Fibroblast of mammary gland (primary cell): ENCODE measurements at regions not wholly inside any gene's neighbourhood (a gene's known extent, or its start where the extent isn't known, plus 50 kb on each side); places are given as distances from the start of the nearest gene placed in this dataset.

Experiments used
- DNase-seq: peaks from one replicate; pipeline ENCODE4 v3.0.0-alpha.2; 2010; ENCODE audit warnings: low read depth
- H3K4me3 ChIP-seq: 2 replicates; pipeline ENCODE4 v1.5.1; 2011; ENCODE audit warnings: low read depth, mild to moderate bottlenecking, low read length, moderate library complexity; ENCODE audit not compliant: control insufficient read depth
- TF ChIP-seq, protein P1 (sequence below): conservative IDR thresholded peaks from 2 replicates; pipeline ENCODE4 v1.5.1; 2011; ENCODE audit warnings: low read depth, low read length, inconsistent platforms; ENCODE audit not compliant: control insufficient read depth, insufficient read depth

DNA sequence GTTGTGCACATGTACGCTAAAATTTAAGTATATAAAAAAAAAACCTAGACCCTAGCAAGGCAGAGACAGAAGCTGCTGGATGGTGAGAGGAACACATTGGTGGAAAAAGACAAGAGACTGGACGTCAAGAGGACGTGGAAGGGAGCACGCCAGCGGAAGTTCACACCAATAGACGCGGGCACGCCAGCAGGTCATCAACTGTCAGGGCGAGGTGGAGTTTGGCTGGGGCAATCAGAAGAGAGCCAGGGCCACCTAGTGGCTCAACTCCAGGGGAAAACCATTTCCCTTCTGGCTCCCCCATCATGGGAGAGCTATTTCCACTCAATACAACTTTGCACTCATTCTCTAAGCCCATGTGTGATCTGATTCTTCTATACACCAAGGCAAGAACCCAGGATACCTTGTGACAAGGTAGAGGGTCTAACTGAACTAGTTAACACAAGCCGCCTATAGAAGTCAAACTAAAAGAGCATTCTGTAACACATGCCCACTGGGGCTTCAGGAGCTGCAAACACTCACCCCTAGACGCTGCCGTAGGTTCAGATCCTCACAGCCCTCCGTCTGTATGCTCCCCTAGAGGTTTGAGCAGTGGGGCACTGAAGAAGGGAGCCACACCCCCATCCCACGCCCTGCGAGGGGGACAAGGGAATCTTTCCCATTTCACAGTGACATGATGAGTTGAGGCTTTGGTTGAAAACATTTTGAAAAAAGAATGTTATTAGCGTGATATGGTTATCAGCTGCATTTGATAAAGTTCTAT, 702.7 kb downstream of the TMTC2 start:
- TF ChIP-seq, protein P1, sequence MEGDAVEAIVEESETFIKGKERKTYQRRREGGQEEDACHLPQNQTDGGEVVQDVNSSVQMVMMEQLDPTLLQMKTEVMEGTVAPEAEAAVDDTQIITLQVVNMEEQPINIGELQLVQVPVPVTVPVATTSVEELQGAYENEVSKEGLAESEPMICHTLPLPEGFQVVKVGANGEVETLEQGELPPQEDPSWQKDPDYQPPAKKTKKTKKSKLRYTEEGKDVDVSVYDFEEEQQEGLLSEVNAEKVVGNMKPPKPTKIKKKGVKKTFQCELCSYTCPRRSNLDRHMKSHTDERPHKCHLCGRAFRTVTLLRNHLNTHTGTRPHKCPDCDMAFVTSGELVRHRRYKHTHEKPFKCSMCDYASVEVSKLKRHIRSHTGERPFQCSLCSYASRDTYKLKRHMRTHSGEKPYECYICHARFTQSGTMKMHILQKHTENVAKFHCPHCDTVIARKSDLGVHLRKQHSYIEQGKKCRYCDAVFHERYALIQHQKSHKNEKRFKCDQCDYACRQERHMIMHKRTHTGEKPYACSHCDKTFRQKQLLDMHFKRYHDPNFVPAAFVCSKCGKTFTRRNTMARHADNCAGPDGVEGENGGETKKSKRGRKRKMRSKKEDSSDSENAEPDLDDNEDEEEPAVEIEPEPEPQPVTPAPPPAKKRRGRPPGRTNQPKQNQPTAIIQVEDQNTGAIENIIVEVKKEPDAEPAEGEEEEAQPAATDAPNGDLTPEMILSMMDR: no peak
- H3K4me3 ChIP-seq: no peak overlapping the region
- no peak for DNase-seq

DNA sequence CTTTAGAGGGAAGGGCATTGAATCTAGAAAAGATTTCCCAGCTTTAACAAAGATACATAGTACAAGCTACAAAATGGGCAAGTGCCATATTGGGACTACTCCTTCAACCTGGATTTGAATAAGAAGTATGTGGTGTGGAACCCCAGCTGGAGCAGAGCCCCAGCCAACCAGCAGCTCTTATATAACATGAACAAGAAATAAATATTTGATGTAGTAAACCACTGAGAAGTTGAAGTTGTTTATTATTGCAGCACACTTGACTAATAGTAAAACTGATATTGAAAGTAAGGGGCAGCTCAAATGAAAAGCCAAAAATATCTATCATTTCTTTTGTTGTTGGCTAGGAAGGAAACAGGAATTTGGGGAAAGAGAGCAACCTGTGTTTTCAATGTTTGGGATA, 701.8 kb downstream of the TMTC2 start:
- TF ChIP-seq, protein P1: no peak
- no peak for DNase-seq
- H3K4me3 ChIP-seq: no peak overlapping the region

DNA sequence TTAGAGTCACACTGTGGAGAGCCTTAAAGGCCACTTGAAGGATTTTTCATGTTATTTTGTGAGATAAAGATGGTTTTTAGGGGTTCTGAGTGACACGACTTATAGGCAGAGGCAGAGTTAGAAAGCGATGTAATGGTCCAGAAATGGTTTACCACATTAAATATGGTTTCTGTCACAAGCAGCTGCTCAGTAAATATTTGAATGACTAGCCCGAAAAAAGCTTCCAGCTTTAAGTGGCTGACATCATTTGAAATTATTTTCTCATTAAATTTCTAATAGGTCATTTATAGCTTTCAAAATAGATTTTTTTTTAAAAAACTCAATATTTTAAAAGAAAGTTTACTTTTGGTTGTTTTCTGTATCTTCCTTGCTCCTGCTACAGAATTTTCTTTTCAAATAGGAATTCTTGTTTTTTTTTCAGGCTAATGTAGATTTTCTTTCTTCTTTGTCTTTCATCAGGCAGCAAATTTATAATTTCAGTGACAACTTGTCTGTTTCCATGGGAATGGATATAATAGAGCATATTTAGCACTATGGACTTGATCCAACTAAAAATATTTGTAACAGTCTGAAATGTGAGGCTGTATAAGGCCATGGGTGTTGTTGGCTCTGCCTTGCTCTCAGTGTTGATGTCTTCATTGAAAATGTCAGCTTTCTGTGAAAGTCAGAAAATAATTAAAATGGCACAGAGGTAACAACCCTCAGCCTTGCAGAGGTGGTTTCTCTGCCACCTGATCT, 700.0 kb downstream of the TMTC2 start:
- TF ChIP-seq, protein P1: no peak
- no peak for DNase-seq
- H3K4me3 ChIP-seq: no peak overlapping the region

DNA sequence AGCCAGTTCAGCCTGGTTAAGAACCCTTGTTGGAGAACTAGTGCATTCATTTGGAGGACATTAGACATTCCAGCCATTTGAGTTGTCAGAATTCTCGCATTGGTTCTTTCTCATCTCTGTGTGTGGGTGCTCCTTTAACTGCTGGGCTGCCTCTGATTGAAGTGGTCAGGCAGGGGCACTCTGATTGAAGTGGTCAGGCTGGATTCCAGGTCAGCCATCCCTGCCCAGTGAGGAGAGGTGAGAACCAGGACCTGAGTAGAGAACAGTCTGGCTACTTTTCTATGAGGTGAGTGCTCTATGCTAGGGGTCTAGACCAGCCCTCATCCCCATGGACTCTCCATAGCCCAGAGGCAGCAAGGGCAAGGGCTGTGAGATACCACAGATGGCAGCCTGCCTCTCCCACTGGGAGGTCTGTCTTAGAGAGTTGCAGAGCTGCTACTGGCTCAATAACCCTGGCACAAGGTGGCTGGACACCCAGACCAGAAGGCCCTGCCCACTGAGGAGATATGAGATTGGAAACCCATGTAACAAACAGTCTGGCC, 691.6 kb downstream of the TMTC2 start:
- DNase-seq: no peak
- TF ChIP-seq, protein P1: no peak
- no peak overlapping the region for H3K4me3 ChIP-seq

- DNase-seq: no peak
- TF ChIP-seq, protein P1: no peak
- H3K4me3 ChIP-seq: no peak overlapping the region
Observed at GRCh38 chr12:83365317-83365716, 678.6 kb downstream of the TMTC2 start.

DNA sequence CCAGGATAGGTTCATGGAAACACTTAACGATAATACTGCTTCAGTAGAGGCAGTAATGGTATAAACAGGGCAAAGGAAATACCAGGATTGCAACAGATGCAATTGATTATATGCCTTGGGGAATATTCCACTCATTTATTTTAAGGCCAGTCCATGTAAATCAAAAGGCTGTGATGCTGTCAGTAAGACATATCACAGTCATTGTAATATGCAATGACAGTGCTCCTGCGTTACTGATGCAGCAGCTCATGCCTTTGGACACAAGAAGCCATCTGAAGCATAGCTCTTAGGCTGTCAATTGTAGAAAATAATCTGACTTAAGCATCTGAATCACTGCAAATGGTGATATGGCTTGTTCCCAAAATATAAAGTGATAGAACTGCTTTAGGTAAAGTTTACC, 674.8 kb downstream of the TMTC2 start:
- TF ChIP-seq, protein P1: no peak
- no peak overlapping the region for H3K4me3 ChIP-seq
- DNase-seq: no peak
